ENCODE measurements at regions not wholly inside any gene's neighbourhood (a gene's known extent, or its start where the extent isn't known, plus 50 kb on each side); places are given as distances from the start of the nearest gene placed in this dataset.

- Histone ChIP-seq H3K4me2 (ENCODE audit: extremely low read depth, insufficient read depth, low read length) (no peak overlapping the region), H3K9me3 (ENCODE audit: control insufficient read depth, insufficient read depth, low read depth, low read length) (no peaks in the 10 kb centered on the region), H3K9ac (ENCODE audit: insufficient read depth, low read length) (no peak overlapping the region), H3K36me3 (ENCODE audit: control insufficient read depth, insufficient read depth, low read length) (no peaks in the 10 kb centered on the region), H3K4me3 (replicated peaks in 1 of 4; ENCODE audit: control extremely low read depth in 1 of 4, insufficient read depth in 1 of 4, low read depth in 3 of 4, low read length in 4 of 4) (no peak overlapping the region), H2AFZ (ENCODE audit: low read length) (no peak overlapping the region), H3K79me2 (ENCODE audit: control insufficient read depth, insufficient read depth, low read length) (peaks cover 63% of the 10 kb centered on the region), H4K20me1 (ENCODE audit: control insufficient read depth, extremely low read depth, insufficient read depth, low read length) (peaks cover 3% of the 10 kb centered on the region), H3K27me3 (ENCODE audit: control insufficient read depth, insufficient read depth, low read length) (no peaks in the 10 kb centered on the region), H3K4me1 (ENCODE audit: control insufficient read depth, extremely low read depth, insufficient read depth, low read length) (peaks cover 4% of the 10 kb centered on the region), H3K27ac (ENCODE audit: insufficient read depth, low read length) (no peak overlapping the region)
- no peak for DNase-seq (ENCODE audit: low read depth in 2 of 2)
- TF ChIP-seq EZH2 (IDR thresholded peaks at IDR 0.05; ENCODE audit: low read length, missing control alignments) (no peak), CTCF (conservative IDR thresholded peaks at IDR 0.05 in 1 of 2, IDR thresholded peaks at IDR 0.05 in 1 of 2; ENCODE audit: low read depth in 1 of 2, low read length in 2 of 2) (no peak)
Measured at GRCh38 chr2:134158295-134158694, 95.6 kb upstream of the MGAT5 start.

DNA sequence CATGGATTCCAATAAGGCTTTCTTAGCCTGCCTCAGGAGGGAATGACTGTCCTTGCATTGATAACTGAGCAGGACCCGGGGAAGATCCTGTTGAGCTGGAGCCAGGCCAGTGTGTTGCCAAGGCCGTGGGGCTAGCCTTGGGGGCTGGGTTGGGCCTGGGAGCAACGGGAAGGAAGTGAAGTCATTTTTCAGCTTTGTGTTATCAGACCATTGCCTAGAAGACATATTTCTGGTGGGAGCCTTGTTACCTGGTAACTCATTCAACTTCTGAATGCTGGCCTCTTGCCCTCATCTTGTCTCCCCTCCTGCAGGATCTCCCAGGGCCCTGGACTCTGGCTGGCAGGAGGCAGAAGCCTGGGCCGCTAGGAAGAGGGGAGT, 92.7 kb upstream of the MGAT5 start:
- H3K4me3 ChIP-seq (replicated peaks in 1 of 4; ENCODE audit: control extremely low read depth in 1 of 4, insufficient read depth in 1 of 4, low read depth in 3 of 4, low read length in 4 of 4), result no peak overlapping the region
- DNase-seq (ENCODE audit: low read depth in 2 of 2), result no peak
- TF ChIP-seq CTCF (conservative IDR thresholded peaks at IDR 0.05 in 1 of 2, IDR thresholded peaks at IDR 0.05 in 1 of 2; ENCODE audit: low read depth in 1 of 2, low read length in 2 of 2) (no peak), EZH2 (IDR thresholded peaks at IDR 0.05; ENCODE audit: low read length, missing control alignments) (no peak)
- H3K9ac ChIP-seq (ENCODE audit: insufficient read depth, low read length), result no peak overlapping the region
- no peak overlapping the region for H3K4me2 ChIP-seq (ENCODE audit: extremely low read depth, insufficient read depth, low read length)
- peaks cover 57% of the 10 kb centered on the region for H3K79me2 ChIP-seq (ENCODE audit: control insufficient read depth, insufficient read depth, low read length)
- H4K20me1 ChIP-seq (ENCODE audit: control insufficient read depth, extremely low read depth, insufficient read depth, low read length), result peaks cover 7% of the 10 kb centered on the region
- no peak overlapping the region for H2AFZ ChIP-seq (ENCODE audit: low read length)
- peaks cover 4% of the 10 kb centered on the region for H3K4me1 ChIP-seq (ENCODE audit: control insufficient read depth, extremely low read depth, insufficient read depth, low read length)
- no peaks in the 10 kb centered on the region for H3K9me3 ChIP-seq (ENCODE audit: control insufficient read depth, insufficient read depth, low read depth, low read length)
- no peak overlapping the region for H3K27ac ChIP-seq (ENCODE audit: insufficient read depth, low read length)
- H3K27me3 ChIP-seq (ENCODE audit: control insufficient read depth, insufficient read depth, low read length), result no peaks in the 10 kb centered on the region
- no peaks in the 10 kb centered on the region for H3K36me3 ChIP-seq (ENCODE audit: control insufficient read depth, insufficient read depth, low read length)

DNA sequence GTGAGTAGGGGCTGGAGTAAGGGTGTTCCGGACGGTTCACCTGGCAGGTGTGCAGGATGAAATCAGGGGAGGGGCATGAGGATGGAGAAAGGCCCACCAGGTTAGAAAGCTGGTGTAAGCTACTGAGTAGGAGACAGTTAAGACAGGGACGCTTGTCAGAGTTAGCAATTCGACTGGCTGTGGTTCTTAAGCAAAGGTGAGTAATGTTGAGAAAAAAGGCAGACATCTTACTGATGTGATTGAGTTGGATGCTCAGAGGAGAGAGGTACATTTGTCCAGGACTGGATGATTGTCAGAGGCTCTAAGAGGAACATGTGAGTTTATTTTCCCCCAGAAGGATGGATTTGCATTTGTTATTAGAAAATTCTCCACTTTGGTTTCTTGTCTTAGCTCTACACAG, 90.5 kb upstream of the MGAT5 start:
- TF ChIP-seq CTCF (conservative IDR thresholded peaks at IDR 0.05 in 1 of 2, IDR thresholded peaks at IDR 0.05 in 1 of 2; ENCODE audit: low read depth in 1 of 2, low read length in 2 of 2) (no peak), EZH2 (IDR thresholded peaks at IDR 0.05; ENCODE audit: low read length, missing control alignments) (no peak)
- Histone ChIP-seq H3K9me3 (ENCODE audit: control insufficient read depth, insufficient read depth, low read depth, low read length) (no peaks in the 10 kb centered on the region), H3K27ac (ENCODE audit: insufficient read depth, low read length) (no peak overlapping the region), H3K9ac (ENCODE audit: insufficient read depth, low read length) (no peak overlapping the region), H3K4me1 (ENCODE audit: control insufficient read depth, extremely low read depth, insufficient read depth, low read length) (peaks cover 6% of the 10 kb centered on the region), H3K27me3 (ENCODE audit: control insufficient read depth, insufficient read depth, low read length) (no peaks in the 10 kb centered on the region), H2AFZ (ENCODE audit: low read length) (no peak overlapping the region), H3K4me3 (replicated peaks in 1 of 4; ENCODE audit: control extremely low read depth in 1 of 4, insufficient read depth in 1 of 4, low read depth in 3 of 4, low read length in 4 of 4) (no peak overlapping the region), H4K20me1 (ENCODE audit: control insufficient read depth, extremely low read depth, insufficient read depth, low read length) (peaks cover 7% of the 10 kb centered on the region), H3K36me3 (ENCODE audit: control insufficient read depth, insufficient read depth, low read length) (no peaks in the 10 kb centered on the region), H3K4me2 (ENCODE audit: extremely low read depth, insufficient read depth, low read length) (no peak overlapping the region), H3K79me2 (ENCODE audit: control insufficient read depth, insufficient read depth, low read length) (peaks cover 58% of the 10 kb centered on the region)
- DNase-seq (ENCODE audit: low read depth in 2 of 2), result no peak
